ENCODE measurements at regions not wholly inside any gene's neighbourhood (a gene's known extent, or its start where the extent isn't known, plus 50 kb on each side); places are given as distances from the start of the nearest gene placed in this dataset.

- TF ChIP-seq CTCF (IDR thresholded peaks at IDR 0.05) (no peak), EZH2 (IDR thresholded peaks at IDR 0.05; ENCODE audit: borderline replicate concordance, insufficient read depth, low read depth, low read length, poor library complexity, severe bottlenecking) (no peak)
Observed at GRCh38 chr1:184199438-184200085, 148.0 kb downstream of the TSEN15 start.
